Skin epidermis (tissue), 12 donors: ENCODE measurements at regions not wholly inside any gene's neighbourhood (a gene's known extent, or its start where the extent isn't known, plus 50 kb on each side); places are given as distances from the start of the nearest gene placed in this dataset.
"Not testable (repeated sequence)": the region's sequence is repeated elsewhere in the genome, so short reads cannot be mapped to it uniquely, and the experiment has no call there.

Source experiments
- H3K27ac ChIP-seq, 21 experiments: fragments of 200-600 bp; sonication (generic) in 11 of 21; one replicate each; pipeline ENCODE4 v1.5.0; 2020; ENCODE audit warnings: mild to moderate bottlenecking in 3 of 21, inconsistent platforms in 2 of 21, moderate library complexity in 2 of 21
- H3K4me3 ChIP-seq, 7 experiments: fragments of 200-600 bp; sonication (generic) in 2 of 7; one replicate each; pipeline ENCODE4 v1.5.0; 2020; ENCODE audit warnings: inconsistent platforms in 2 of 7, mild to moderate bottlenecking in 2 of 7, moderate library complexity in 1 of 7

- Histone ChIP-seq H3K27ac (peak overlapping the region in 1 of 21 experiments; percentile 31), H3K4me3 (no peak overlapping the region)
Observed at GRCh38 chr11:11725438-11725837, 103.6 kb upstream of the GALNT18 start.

GRCh38 chr11:11724994-11725393 lies 103.2 kb upstream of the GALNT18 start:
- peak overlapping the region in 1 of 21 experiments; percentile 31 for H3K27ac ChIP-seq
- no peak overlapping the region for H3K4me3 ChIP-seq

DNA sequence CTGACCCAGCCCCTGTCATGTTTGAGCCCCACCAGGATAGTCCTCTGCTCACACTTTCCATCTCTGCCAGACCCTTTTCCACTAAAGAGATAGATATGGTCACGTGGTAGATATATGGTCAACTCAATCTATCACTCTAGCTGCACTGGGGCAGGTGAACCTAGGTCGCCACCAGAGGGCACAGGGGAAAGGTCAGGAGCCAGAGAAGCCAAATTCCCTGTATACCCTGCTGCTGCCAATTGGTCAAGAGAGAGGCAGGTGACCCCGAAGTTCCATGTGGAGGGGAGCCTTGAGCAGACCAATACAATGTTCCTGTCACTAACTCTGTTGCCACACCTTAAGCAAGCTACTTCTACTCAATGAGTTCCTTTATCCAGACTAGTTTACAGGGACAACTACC lies 101.1 kb upstream of the GALNT18 start:
- no peak overlapping the region for H3K4me3 ChIP-seq
- no peak overlapping the region for H3K27ac ChIP-seq

DNA sequence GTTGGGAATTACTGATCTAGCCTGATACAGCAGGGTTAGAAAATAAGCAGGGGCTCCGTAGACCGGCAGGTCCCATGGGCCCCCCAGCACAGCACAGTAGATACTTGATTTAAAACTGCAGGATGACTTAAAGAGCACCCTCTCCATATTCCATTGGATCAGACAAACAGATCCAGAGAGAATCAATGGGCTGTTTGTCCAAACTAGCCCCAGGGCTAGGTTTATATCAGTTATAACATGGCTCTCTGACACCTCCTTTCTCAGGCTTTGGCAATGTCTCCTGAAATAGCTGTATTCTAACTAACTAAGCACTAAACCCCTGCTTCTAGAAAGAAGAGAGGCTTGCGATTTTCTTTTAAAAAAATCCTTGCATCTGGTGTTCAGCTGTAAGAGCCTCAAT lies 100.4 kb upstream of the GALNT18 start:
- H3K27ac ChIP-seq = no peak overlapping the region
- H3K4me3 ChIP-seq = no peak overlapping the region

DNA sequence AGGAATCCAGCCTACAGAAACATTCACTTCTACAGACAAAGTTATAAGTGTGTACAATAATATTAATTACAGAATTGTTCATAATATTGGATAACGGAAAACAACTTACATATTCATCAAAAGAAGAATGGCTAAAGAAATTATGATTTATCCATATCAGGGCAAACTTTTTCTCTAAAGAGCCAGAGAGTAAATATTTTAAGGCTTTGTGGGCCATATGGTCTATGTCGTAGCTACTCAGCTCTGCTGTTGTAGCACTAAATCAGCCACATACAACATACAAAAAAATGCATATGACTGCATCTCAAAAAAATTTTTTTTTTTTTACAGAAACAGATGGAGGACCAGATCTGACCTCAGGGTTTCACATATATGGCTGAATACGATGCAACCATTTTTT lies 96.7 kb upstream of the GALNT18 start:
- H3K27ac ChIP-seq = no peak overlapping the region
- H3K4me3 ChIP-seq = no peak overlapping the region

DNA sequence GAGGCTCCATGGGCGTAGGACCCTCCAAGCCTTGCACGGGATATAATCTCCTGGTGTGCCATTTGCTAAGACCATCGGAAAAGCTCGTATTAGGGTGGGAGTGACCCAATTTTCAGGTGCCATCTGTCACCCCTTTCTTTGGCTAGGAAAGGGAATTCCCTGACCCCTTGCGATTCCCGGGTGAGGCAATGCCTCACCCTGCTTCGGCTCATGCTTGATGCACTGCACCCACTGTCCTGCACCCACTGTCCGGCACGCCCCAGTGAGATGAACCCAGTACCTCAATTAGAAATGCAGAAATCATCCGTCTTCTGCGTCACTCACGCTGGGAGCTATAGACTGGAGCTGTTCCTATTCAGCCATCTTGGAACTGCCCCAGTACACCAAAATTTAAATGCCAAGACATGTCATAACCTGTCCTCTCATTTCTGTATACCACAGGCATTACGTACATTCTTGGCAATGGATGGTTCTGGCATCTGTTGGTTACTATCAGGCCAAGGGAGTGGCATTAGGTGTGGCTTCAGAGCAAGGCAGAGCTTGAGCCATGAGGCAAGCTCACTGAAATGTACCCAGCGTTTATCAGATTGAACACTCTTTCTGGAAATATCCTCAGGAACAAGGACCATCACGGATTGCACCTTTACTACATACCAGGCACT lies 95.4 kb upstream of the GALNT18 start:
- Histone ChIP-seq H3K4me3 (no peak overlapping the region), H3K27ac (peak overlapping the region in 5 of 21 experiments; percentile 2 to 44 (median 38))

DNA sequence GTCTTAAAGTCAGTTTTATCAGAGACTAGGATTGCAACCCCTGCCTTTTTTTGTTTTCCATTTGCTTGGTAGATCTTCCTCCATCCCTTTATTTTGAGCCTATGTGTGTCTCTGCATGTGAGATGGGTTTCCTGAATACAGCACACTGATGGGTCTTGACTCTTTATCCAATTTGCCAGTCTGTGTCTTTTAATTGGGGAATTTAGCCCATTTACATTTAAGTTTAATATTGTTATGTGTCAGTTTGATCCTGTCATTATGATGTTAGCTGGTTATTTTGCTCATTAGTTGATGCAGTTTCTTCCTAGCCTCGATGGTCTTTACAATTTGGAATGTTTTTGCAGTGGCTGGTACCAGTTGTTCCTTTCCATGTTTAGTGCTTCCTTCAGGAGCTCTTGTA lies 93.3 kb upstream of the GALNT18 start:
- H3K4me3 ChIP-seq = not testable (repeated sequence)

DNA sequence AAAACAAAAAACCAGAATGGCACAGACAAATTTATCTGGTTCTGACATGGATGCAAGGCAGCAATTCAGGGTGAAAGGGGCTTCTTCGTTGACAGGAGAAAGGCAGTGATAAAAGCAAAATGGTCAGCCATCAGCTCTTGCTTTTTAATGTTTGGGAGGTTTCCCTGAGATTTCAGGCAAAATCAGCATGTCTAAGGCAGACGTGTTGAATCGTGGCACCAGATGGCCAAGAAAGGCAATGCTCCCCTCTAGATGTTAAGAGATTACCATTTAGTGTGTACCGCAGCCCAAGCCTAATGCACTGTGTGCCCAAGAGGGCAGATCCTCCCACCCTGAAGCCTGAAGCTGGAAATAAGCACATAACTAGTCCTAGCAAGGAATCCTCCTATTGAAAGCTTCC lies 88.8 kb upstream of the GALNT18 start:
- no peak overlapping the region for H3K27ac ChIP-seq
- no peak overlapping the region for H3K4me3 ChIP-seq

More for the DNA sequence above, 93.3 kb upstream of the GALNT18 start:
- not testable (repeated sequence) for H3K27ac ChIP-seq

- Histone ChIP-seq H3K4me3 (no peak overlapping the region), H3K27ac (no peak overlapping the region)
Observed at GRCh38 chr11:11709447-11710239, 87.8 kb upstream of the GALNT18 start.

DNA sequence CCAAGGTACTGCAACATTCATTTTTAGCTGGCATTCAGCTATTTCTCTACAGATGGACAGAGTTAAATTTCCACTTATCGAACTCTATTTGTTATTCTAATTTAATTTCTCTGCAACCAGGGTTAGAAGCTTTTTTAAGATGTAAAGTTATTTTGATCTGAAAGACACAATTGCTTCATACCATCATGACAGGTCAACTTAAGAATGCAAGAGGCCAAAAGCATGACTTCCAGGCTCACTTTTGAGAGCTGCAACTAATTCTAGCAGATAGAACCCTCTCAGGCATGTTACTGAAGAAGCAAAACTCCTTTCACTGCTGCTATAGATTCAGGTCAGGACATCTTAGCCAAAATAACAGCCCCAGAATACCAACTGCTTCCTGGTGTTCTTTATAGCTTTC lies 86.5 kb upstream of the GALNT18 start:
- Histone ChIP-seq H3K27ac (no peak overlapping the region), H3K4me3 (no peak overlapping the region)

- no peak overlapping the region for H3K27ac ChIP-seq
- no peak overlapping the region for H3K4me3 ChIP-seq
Observed at GRCh38 chr11:11706028-11706427, 84.2 kb upstream of the GALNT18 start.

- Histone ChIP-seq H3K27ac (no peak overlapping the region), H3K4me3 (no peak overlapping the region)
Observed at GRCh38 chr11:11703885-11704284, 82.1 kb upstream of the GALNT18 start.

GRCh38 chr11:11701070-11701469 lies 79.3 kb upstream of the GALNT18 start:
- no peak overlapping the region for H3K27ac ChIP-seq
- H3K4me3 ChIP-seq = no peak overlapping the region

DNA sequence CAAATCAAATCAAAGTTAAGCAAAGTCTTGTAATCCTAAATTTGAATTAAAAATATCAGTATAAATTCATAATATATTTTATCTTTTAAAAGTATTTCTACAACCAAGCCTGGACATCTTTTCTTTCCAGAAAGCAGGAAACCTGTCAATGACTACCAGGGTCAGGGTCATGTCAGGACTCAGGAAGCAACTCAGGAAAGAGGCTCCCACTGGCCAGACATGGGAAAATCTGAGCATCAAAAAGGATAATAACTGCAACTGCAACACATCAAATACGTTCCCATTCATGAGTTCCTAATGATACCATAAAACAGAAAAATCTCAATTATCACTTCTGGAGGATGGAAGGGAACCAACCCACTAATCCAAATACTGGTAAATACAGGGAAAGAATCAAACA lies 76.0 kb upstream of the GALNT18 start:
- H3K27ac ChIP-seq = no peak overlapping the region
- no peak overlapping the region for H3K4me3 ChIP-seq

DNA sequence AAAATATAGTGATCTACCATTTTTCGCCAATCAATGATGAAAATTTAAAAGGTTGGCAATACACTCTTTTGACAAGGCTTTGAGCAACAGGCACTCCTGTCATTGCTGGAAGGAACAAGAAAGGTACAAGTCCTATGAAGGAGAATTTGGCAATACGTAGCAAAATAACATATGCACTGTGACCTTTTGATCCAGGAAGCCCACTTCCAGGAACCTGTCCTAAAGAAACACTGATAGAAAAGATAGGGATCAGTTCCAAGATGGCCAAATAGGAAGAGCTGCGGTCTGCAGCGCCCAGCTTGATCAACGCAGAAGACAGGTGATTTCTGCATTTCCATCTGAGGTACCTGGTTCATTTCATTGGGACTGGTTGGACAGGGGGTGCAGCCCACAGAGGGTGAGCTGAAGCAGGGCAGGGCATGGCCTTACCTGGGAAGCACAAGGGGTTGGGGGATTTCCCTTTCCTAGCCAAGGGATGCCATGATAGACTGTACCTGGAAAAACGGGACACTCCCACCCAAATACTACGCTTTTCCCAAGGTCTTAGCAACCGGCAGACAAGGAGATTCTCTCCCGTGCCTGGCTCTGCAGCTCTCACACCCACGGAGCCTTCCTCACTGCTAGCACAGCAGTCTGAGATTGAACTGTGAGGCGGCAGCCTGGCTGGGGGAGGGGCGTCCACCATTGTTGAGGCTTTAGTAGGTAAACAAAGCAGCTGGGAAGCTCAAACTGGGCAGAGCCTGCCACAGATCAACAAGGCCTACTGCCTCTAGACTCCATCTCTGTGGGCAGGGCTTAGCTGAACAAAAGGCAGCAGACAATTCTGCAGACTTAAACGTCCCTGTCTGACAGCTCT lies 69.7 kb upstream of the GALNT18 start:
- Histone ChIP-seq H3K4me3 (no peak overlapping the region), H3K27ac (no peak overlapping the region)

DNA sequence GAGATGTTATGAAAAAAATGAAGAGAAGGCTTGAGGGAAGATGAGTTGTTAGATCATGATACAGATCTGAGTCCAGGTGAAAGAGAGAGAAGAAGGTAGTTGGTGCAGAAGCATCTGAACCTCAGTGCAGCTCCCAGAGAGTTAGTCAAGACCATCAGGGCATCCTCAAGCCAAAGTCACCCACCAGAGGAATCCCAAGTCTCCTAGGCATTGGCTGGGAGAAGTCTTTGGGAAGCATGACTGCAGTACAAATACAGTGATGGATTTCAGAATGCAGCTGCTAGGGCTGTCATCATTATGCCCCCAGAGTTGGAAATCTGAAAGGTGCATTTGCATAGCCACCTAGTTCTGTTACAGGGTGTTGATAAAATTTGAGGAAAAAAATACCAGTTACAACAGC lies 59.7 kb upstream of the GALNT18 start:
- Histone ChIP-seq H3K4me3 (no peak overlapping the region), H3K27ac (no peak overlapping the region)

DNA sequence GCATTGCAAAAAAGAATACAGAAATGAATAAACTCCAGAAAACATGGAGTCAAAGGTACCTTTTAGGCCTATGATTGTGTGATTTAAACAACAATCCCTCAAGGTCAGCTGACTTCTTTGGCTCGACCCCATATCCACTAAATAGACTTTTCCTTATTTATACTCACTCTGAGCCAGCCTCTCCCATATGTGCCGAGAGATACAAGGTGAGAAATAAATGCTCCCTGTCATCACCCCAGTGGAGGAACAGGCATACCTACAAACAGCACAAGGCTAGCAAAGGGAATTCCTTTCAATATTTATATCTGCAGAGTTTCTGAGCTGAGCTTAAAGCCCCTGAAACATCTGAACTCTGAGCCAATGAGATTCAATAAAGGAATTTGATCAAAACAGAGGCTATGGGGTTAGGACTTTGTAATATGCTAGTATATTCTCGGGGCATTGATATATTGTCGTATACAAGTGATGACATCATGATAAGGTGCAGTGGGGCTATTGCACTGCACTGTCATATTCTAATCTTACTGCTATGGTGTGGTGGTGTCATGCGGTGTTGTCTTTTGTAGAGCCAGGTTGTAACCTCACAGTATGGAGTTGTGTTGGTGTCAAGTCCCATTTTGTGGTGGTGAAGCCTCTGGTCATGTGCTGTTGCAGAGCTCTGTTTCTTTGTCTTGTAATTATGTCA lies 56.0 kb upstream of the GALNT18 start:
- no peak overlapping the region for H3K27ac ChIP-seq
- no peak overlapping the region for H3K4me3 ChIP-seq

DNA sequence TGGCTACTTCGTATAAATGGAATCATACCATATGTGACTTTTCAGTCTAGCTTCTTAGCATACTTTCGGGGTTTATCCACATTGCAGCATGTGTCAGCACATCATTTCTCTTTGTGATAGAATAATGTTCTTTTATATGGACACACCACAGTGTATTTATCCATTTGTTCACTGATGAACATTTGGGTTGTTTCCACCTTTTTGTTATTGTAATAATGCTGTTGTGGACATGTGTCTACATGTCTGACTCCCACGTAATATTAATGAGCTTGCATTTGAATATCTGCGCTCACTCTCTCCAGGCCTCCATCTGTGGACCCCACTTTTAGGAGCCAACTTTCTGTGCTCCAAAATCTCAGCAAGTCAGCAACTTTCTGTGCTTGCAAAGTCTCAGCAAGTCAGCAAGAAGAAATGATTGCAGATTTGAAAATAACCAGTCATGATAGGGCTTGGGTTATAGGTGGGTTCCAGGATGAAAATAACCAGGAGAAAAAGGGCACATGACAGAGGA lies 53.9 kb upstream of the GALNT18 start:
- H3K27ac ChIP-seq = no peak overlapping the region
- H3K4me3 ChIP-seq = no peak overlapping the region

- H3K27ac ChIP-seq = no peak overlapping the region
- H3K4me3 ChIP-seq = no peak overlapping the region
Observed at GRCh38 chr11:11672789-11673188, 51.0 kb upstream of the GALNT18 start.

DNA sequence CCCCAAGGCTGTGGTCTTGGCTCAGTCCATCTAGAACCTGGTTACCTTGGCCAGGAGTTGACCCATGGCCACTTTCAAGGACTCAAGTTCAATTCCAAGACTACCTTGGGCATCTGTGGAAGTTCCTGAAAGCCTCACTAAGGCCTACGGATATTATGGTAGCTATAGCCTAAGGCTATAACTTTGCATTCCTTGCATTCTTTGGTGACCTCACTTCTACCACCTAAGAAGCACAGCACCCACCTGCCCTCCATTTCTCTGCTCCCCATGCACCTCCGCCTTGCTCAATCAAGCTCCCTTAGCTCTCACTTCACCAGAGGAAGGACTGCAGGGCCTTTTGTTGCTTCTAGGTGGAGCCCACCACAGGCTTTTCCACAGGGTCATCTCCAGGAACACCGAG lies 50.3 kb upstream of the GALNT18 start:
- Histone ChIP-seq H3K27ac (no peak overlapping the region), H3K4me3 (no peak overlapping the region)
